GM13976 (cell line): ENCODE measurements at regions not wholly inside any gene's neighbourhood (a gene's known extent, or its start where the extent isn't known, plus 50 kb on each side); places are given as distances from the start of the nearest gene placed in this dataset.

ENCODE experiments used
- DNase-seq: peaks from one replicate; pipeline ENCODE4 v3.0.0; 2012; ENCODE audit warnings: low spot score
- in situ Hi-C: fragments of 300-500 bp; cut with MboI; formaldehyde crosslinking; loops from one replicate; pipeline ENCODE4 v1.12.0; 2022; ENCODE audit warnings: low sequenced_read_pairs, mixed read lengths, inconsistent platforms; ENCODE audit not compliant: unreplicated experiment
- TF ChIP-seq, protein P1 (sequence below): IDR thresholded peaks from 2 replicates; pipeline ENCODE4 v1.5.1; 2012; ENCODE audit warnings: borderline replicate concordance, mild to moderate bottlenecking; ENCODE audit not compliant: insufficient read depth; ENCODE audit errors: extremely low read depth, missing control alignments, control extremely low read depth

DNA sequence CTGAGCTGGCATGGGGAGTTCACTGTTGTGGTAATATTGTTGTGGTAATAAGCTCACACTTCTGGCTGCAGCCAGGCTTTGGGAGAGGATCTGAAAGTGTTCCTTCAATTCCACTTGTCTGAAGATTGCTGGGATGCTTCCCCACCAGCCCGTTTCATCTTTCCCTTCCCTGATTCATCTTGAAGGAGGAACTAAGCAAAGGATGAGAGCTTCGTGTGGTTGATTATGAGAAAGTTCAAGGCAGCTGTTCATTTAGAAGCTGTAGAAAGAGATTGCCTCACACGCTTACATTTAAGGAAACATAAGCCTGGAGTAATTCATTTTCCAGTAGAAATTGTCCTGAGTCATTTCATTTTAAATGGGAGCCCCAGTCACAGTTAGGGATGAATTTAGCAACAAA, 122.4 kb upstream of the GAS1 start:
- TF ChIP-seq, protein P1, sequence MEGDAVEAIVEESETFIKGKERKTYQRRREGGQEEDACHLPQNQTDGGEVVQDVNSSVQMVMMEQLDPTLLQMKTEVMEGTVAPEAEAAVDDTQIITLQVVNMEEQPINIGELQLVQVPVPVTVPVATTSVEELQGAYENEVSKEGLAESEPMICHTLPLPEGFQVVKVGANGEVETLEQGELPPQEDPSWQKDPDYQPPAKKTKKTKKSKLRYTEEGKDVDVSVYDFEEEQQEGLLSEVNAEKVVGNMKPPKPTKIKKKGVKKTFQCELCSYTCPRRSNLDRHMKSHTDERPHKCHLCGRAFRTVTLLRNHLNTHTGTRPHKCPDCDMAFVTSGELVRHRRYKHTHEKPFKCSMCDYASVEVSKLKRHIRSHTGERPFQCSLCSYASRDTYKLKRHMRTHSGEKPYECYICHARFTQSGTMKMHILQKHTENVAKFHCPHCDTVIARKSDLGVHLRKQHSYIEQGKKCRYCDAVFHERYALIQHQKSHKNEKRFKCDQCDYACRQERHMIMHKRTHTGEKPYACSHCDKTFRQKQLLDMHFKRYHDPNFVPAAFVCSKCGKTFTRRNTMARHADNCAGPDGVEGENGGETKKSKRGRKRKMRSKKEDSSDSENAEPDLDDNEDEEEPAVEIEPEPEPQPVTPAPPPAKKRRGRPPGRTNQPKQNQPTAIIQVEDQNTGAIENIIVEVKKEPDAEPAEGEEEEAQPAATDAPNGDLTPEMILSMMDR: no peak
- in situ Hi-C loops: no loop called here
- no peak for DNase-seq

DNA sequence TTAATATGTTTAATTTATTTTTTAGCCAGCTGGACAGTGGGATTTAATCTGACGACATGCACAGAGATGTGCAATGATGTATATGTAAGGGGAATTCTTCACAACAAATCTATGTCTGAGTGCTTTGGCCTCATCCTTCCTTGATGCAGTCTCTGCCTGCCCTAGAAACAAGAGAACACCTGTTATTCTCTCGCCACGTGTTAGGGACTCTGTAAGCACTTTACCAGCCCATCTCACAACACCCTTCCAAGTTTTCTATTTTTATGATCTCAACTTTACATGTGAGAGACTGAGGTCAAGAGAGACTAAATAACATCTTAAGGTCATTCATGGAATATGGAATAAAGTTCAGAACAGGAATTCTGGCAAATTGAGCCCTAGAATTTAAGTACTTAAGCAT, 123.0 kb upstream of the GAS1 start:
- DNase-seq: no peak
- in situ Hi-C loops: no loop called here
- TF ChIP-seq, protein P1: no peak

DNA sequence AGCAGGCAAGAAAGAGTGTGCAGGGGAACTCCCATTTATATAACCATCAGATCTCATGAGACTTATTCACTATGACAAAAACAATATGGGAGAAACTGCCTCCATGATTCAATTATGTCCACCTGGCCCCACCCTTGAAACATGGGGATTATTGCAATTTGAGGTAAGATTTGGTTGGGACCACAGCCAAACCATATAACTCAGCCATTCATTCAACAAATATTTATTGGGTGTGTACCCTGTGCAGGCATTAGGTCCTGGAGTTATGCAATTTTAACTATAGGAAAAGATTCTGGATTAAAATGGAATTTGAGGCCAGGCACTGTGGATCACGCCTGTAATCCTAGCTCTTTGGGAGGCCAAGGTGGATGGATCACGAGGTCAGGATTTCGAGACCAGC, 124.2 kb upstream of the GAS1 start:
- TF ChIP-seq, protein P1: no peak
- DNase-seq: no peak
- in situ Hi-C loops: no loop called here

DNA sequence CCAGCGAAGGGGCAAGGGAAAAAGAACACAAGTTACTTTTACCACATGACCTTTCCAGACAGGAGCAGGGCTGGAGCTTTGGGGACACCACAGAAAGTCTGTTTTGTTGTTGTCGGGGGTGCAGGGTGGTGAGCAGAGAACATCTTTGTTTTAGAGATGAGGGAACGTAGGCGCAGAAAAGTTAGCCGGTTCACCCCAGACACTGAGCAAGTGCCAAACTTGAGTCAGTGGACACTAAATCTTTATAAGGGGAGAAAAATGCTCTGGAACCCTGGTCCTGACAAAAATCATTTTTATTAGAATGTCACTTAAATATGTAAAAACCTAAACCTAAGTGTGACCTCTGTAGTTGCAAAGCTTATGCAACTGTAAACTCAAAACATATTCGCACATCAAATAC, 126.4 kb upstream of the GAS1 start:
- TF ChIP-seq, protein P1: no peak
- DNase-seq: no peak
- in situ Hi-C loops: no loop called here

DNA sequence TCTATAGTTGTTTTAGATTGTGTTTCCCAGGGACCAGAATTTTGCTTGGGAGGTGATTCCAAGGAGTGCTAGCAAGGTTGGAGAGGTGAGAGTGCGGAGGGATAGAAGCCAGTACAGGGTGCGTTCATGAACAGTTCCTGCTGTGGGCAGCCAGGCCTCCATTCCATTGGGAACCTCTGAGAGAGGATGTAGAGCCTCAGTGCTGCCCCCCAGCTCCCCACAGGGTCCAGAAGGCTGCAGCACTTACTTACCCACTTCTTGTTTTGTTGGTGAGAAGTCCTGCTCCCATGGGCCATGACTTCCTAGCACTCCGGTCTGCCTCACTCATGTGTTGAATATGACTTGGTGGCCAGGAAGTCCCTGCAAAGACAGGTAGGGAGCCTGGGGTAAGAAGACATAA, 128.2 kb upstream of the GAS1 start:
- in situ Hi-C loops: no loop called here
- TF ChIP-seq, protein P1: no peak
- no peak for DNase-seq

DNA sequence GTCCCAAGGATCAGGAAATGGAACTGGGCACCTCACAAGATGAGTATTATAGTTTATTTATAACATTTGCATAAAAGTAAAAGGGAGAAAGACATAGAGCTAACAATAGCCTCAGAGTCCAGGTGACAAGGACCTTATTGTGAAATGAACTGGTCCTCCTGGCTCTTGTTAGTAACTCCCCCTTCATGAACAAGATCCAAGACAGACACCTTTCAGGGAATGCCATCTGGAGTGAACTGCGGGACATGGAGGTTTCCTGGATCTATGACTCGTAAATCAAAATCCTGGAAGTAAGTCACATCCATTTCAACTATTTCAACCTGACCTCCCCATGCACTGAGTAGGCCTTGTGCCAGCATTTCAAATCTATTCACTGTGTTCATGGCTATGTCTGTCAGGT, 129.5 kb upstream of the GAS1 start:
- TF ChIP-seq, protein P1: no peak
- in situ Hi-C loops: no loop called here
- no peak for DNase-seq

DNA sequence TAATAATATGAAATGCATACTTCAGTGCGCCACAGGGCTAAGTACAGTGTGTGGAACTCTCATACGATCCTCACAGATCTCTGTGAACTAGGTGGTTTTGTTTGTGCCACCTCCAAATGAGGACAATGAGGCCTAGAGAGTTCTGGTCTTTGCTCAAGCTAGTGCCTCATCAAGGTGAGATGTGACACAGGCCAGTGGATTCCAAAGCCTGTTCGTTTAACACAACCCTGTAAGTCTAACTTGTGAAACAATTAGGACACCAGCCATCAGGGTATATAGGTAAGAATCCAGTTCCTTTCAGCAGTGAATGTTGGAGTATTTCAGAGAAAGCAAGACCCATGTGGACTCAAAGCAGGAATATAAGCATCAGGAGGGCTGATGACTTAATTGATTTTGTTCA, 130.7 kb upstream of the GAS1 start:
- DNase-seq: no peak
- TF ChIP-seq, protein P1: no peak
- in situ Hi-C loops: no loop called here
